Epithelial cell of esophagus (primary cell): ENCODE measurements at regions not wholly inside any gene's neighbourhood (a gene's known extent, or its start where the extent isn't known, plus 50 kb on each side); places are given as distances from the start of the nearest gene placed in this dataset.
A peak's percentile ranks its signal among the peaks of the same experiment; 100 is the strongest.

Experiments used
- DNase-seq: peaks from one replicate; pipeline ENCODE4 v3.0.0; 2010; ENCODE audit warnings: low read depth
- H3K4me3 ChIP-seq: 2 replicates; pipeline ENCODE4 v1.5.1; 2011; ENCODE audit warnings: mild to moderate bottlenecking, low read length, control low read depth
- CTCF ChIP-seq: IDR thresholded peaks from 2 replicates; pipeline ENCODE4 v1.5.1; 2011; ENCODE audit warnings: low read depth, mild to moderate bottlenecking, low read length, control low read depth, inconsistent platforms; ENCODE audit not compliant: insufficient read depth; ENCODE audit errors: missing control alignments

GRCh38 chr18:73852789-73853549 is 294.7 kb downstream of the FBXO15 start:
- no peak for TF ChIP-seq CTCF
- no peak overlapping the region for H3K4me3 ChIP-seq
- DNase-seq, result no peak

DNA sequence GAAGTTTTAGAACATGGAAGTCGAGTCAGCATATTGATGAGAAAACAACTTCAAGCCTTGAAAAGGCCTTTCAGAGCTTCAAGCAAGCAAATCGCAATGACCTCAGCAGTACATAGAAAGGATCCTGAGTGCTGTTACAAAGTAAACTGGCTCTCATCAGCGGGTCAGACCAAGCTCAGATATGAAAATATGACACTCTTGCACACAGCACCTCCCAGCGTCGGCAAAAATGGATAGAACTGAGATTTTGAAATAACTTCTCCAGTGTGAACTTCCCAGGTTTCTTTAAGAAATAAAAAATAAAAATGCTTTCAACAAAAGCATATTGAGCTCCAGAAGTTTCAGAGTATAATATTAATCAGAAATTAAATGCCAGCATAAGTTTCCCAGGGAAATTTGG is 296.9 kb downstream of the FBXO15 start:
- H3K4me3 ChIP-seq, result no peak overlapping the region
- no peak for TF ChIP-seq CTCF
- DNase-seq, result no peak

GRCh38 chr18:73848656-73849055 is 299.0 kb downstream of the FBXO15 start:
- DNase-seq, result peak; percentile 14

GRCh38 chr18:73843455-73843854 is 304.2 kb downstream of the FBXO15 start:
- DNase-seq, result no peak
- H3K4me3 ChIP-seq, result no peak overlapping the region
- no peak for TF ChIP-seq CTCF

More at GRCh38 chr18:73848656-73849055, 299.0 kb downstream of the FBXO15 start:
- no peak overlapping the region for H3K4me3 ChIP-seq
- TF ChIP-seq CTCF, result no peak

DNA sequence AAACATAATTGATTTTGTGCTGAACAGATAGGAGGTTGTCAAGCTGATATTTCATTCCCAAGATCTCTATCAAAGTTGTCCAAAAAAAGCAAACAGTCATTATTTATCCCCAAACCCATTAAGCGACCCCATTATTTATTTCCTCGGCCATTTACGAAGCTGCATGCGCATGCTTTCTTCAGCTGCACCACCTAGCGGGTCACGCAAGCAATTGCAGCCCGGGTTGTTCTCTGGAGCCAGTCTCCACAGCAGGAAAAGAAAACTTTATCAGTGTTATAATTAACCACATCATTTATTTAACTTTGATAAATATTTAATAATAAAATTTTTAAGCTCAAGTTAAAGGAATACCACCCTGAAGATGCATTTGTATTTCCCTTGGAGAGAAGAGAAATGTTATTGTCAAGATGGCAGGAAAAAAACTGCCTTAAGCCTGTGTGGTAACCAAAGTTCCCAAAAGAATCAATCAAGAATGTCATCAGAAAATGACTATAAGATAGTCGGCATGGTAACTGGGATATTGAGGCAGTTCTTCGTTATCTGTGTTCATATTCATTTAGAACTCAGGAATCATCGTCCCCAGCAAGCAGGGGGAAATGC is 304.7 kb downstream of the FBXO15 start:
- DNase-seq, result peak; percentile 57

GRCh38 chr18:73841661-73842060 is 306.0 kb downstream of the FBXO15 start:
- peak; percentile 38 for TF ChIP-seq CTCF
- H3K4me3 ChIP-seq, result no peak overlapping the region
- peak; percentile 12 for DNase-seq

More for the DNA sequence above, 304.7 kb downstream of the FBXO15 start:
- peak; percentile 99 for TF ChIP-seq CTCF
- H3K4me3 ChIP-seq, result no peak overlapping the region

DNA sequence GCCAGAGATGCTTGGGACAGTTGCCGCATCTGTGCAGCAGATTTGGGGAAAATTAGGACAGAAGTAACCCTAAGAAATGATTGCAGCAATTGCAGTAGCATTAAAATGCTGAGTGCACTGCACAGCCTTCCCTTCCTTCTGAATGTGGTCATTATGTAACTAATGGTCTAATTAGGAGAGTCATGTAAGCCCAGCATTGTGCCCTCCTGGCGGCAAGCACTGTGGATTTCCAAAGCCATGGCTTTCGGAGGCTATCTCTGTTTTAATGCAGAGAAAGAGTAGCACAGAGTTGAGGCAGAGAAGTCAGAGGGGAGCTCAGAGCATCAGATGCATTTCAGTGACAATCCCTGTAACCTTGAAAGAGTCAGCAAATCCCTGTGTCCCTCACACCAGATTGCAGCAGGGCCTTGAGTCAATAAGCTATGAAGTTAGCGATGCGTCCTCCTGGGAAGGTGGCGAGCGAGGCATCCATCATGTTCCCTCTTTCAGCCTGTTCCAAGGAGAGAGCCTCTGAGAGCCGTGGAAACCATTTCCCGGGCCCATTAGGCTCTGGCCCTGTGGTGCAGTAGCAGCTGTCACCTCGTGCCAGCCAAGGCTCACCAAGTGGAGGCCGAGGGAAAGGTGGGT is 307.2 kb downstream of the FBXO15 start:
- H3K4me3 ChIP-seq, result no peak overlapping the region
- TF ChIP-seq CTCF, result no peak
- DNase-seq, result no peak
